ENCODE measurements at regions not wholly inside any gene's neighbourhood (a gene's known extent, or its start where the extent isn't known, plus 50 kb on each side); places are given as distances from the start of the nearest gene placed in this dataset.

DNA sequence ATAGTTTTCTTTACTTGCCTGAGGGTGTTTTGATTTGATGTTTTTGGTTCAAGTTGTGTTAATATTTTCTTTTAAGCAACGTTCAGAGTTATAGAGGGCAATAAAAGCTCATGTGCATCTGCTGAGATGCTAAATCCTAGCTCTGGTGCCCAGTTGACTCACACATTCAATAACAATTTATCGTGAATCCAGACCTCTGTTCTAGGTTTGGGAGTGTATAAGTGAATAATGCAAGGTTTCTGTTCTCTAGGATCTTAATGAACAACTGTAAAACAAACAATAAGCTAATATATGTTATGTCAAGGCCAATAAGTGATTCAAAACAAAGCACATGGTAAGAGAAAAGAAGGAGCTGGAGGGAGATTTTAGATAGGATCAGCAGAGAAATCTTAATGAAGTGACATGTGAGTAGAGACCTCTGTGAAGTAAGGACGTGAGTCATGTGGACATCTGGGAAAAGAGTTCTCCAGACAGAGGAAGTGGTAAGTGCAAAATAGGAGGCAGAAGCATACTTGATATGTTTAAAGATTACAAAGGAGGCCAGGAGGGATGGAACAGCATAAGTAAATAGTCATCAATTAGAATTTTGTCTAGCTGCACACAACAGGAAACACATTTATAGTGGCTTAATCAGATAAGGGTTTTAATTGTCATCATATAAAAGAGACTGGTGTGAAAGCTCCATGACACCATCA lies 278.5 kb upstream of the HTR2A start:
- Mint-ChIP-seq H3K4me1 (ENCODE audit: low read depth) (no peaks in the 10 kb centered on the region), H3K27me3 (no peaks in the 10 kb centered on the region), H3K36me3 (ENCODE audit: low read depth) (no peaks in the 10 kb centered on the region), H3K9me3 (no peaks in the 10 kb centered on the region), H3K27ac (no peak overlapping the region), H3K4me3 (no peak overlapping the region)
- TF ChIP-seq, protein P1, sequence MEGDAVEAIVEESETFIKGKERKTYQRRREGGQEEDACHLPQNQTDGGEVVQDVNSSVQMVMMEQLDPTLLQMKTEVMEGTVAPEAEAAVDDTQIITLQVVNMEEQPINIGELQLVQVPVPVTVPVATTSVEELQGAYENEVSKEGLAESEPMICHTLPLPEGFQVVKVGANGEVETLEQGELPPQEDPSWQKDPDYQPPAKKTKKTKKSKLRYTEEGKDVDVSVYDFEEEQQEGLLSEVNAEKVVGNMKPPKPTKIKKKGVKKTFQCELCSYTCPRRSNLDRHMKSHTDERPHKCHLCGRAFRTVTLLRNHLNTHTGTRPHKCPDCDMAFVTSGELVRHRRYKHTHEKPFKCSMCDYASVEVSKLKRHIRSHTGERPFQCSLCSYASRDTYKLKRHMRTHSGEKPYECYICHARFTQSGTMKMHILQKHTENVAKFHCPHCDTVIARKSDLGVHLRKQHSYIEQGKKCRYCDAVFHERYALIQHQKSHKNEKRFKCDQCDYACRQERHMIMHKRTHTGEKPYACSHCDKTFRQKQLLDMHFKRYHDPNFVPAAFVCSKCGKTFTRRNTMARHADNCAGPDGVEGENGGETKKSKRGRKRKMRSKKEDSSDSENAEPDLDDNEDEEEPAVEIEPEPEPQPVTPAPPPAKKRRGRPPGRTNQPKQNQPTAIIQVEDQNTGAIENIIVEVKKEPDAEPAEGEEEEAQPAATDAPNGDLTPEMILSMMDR (IDR thresholded peaks at IDR 0.05), result no peak
- DNase-seq (no peak), ATAC-seq (no peak)
- ChIA-PET POLR2A (no interaction called here), CTCF (interaction anchor here (1.6 kb wide), 1 partner anchor 281 kb away, joined by 3 read pairs; no protein-coding TSS in a partner anchor)
- intact Hi-C loops (cut with micrococcal nuclease), result no loop called here

DNA sequence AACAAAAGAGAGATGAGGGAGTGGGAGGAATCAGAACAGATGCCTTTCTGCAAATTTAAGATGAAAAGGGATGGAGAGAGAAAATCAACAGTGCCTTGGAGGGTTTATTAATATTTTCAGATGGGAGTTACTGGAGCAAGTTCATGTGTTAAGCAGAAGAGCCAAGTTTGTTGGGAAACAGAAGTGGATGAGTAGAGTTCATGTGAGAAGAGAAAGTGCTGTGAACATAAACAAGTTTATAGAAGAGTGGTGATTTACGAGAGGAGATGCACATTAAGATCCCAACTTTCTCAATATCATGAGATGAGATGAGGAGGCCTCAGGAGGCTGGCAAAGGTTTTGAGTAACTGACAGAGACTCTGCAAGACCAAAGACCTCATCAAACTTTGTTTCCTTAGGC lies 274.1 kb upstream of the HTR2A start:
- ChIA-PET POLR2A (no interaction called here), CTCF (no interaction called here)
- H3K27ac Mint-ChIP-seq, result no peak overlapping the region
- TF ChIP-seq, protein P1 (IDR thresholded peaks at IDR 0.05), result no peak
- DNase-seq (no peak), ATAC-seq (no peak)
- no peaks in the 10 kb centered on the region for H3K4me1 Mint-ChIP-seq (ENCODE audit: low read depth)
- intact Hi-C loops (cut with micrococcal nuclease), result no loop called here
- no peaks in the 10 kb centered on the region for H3K27me3 Mint-ChIP-seq
- no peak overlapping the region for H3K4me3 Mint-ChIP-seq
- no peaks in the 10 kb centered on the region for H3K9me3 Mint-ChIP-seq
- no peaks in the 10 kb centered on the region for H3K36me3 Mint-ChIP-seq (ENCODE audit: low read depth)

DNA sequence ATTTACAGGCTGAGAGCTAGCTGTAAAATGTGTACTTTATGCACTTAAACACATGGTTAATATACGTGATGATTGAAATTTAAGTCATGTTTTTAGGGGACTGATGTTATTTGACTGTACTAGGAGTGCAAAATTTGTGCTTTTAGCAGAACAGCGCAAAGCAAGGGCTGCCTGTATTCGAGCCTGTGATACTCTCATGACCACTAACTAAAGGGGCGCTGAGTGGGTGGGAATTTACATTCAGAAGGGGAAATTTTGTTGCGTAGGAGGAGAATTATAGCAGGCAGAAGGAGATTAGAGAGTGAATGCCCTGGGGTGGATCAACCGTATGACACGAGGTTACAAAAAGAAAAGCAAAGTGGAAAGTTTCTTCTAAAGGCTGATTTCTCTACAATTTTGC lies 271.8 kb upstream of the HTR2A start:
- DNase-seq (no peak), ATAC-seq (no peak)
- no peaks in the 10 kb centered on the region for H3K27me3 Mint-ChIP-seq
- H3K4me1 Mint-ChIP-seq (ENCODE audit: low read depth), result no peaks in the 10 kb centered on the region
- H3K36me3 Mint-ChIP-seq (ENCODE audit: low read depth), result no peaks in the 10 kb centered on the region
- no peak overlapping the region for H3K27ac Mint-ChIP-seq
- H3K4me3 Mint-ChIP-seq, result no peak overlapping the region
- CTCF ChIA-PET, result no interaction called here
- intact Hi-C loops (cut with micrococcal nuclease), result no loop called here
- no peaks in the 10 kb centered on the region for H3K9me3 Mint-ChIP-seq
- TF ChIP-seq, protein P1 (IDR thresholded peaks at IDR 0.05), result no peak
- POLR2A ChIA-PET, result no interaction called here

DNA sequence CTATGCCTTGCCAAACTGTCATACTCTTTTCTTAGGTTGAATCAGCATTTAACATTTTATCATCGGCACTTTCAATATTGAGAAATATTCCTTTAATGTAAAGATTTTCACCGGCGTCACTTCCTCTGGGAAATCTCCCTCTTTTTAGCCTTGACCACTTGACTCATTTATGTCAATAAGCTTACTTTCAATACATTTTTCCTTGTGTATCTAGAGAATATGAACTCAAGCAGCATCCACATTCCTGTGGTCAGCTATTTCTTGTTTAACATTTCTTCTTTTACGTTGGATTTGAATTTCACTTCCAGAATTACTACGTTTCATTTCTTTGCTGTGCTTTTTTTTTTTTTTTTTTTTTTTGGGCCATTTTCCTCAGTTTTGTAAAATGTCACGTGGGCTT lies 271.2 kb upstream of the HTR2A start:
- TF ChIP-seq, protein P1 (IDR thresholded peaks at IDR 0.05), result no peak
- no peak for DNase-seq
- no peaks in the 10 kb centered on the region for H3K27me3 Mint-ChIP-seq
- H3K27ac Mint-ChIP-seq, result no peak overlapping the region
- no peak overlapping the region for H3K4me3 Mint-ChIP-seq
- POLR2A ChIA-PET, result no interaction called here
- ATAC-seq, result no peak
- H3K36me3 Mint-ChIP-seq (ENCODE audit: low read depth), result no peaks in the 10 kb centered on the region
- CTCF ChIA-PET, result no interaction called here
- no peaks in the 10 kb centered on the region for H3K9me3 Mint-ChIP-seq
- intact Hi-C loops (cut with micrococcal nuclease), result no loop called here
- H3K4me1 Mint-ChIP-seq (ENCODE audit: low read depth), result no peaks in the 10 kb centered on the region

DNA sequence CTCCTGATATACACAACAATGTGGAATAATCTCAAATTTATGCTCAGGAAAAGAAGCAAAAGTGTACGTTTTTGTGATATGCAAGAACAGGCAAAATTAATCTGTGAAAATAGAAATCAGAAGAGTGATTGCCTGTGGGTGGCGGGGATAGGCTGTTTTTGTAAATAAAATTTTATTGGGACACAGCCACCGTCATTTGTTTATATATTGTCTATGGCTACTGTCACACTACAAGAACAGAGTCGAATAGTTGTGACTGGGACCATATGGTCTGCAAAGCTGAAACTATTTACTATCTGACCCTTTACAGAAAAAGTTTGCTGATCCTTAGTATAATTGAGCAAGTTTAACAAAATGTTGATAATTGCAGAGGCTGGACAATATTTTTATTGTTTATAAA lies 269.5 kb upstream of the HTR2A start:
- no peak for ATAC-seq
- intact Hi-C loops (cut with micrococcal nuclease), result no loop called here

More for the DNA sequence above, 269.5 kb upstream of the HTR2A start:
- no peaks in the 10 kb centered on the region for H3K4me1 Mint-ChIP-seq (ENCODE audit: low read depth)
- H3K36me3 Mint-ChIP-seq (ENCODE audit: low read depth), result no peaks in the 10 kb centered on the region
- TF ChIP-seq, protein P1 (IDR thresholded peaks at IDR 0.05), result no peak
- ChIA-PET POLR2A (no interaction called here), CTCF (no interaction called here)
- no peaks in the 10 kb centered on the region for H3K9me3 Mint-ChIP-seq
- no peak overlapping the region for H3K4me3 Mint-ChIP-seq
- no peaks in the 10 kb centered on the region for H3K27me3 Mint-ChIP-seq
- H3K27ac Mint-ChIP-seq, result no peak overlapping the region
- DNase-seq, result no peak
